ENCODE measurements at regions not wholly inside any gene's neighbourhood (a gene's known extent, or its start where the extent isn't known, plus 50 kb on each side); places are given as distances from the start of the nearest gene placed in this dataset.

DNA sequence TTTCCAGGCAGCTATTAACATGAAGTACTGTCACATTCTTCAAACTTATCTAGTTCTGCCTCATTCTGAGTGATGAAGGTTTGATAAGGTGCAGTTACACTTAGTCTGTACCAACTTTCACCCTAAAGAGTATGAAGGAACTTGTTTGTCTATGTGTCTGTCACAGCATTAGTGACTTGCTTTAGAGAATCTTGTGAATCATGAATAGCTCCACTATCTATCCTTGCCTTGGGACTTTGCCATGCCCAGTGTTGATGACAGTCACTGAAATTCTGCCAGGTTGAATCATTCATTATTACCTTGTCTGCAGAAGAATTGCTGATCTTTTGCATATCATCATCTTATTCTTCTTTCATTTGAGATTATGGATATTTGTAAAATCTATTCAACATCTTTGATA lies 50.9 kb upstream of the A1CF start:
- DNase-seq (ENCODE audit: low spot score): no peak

DNA sequence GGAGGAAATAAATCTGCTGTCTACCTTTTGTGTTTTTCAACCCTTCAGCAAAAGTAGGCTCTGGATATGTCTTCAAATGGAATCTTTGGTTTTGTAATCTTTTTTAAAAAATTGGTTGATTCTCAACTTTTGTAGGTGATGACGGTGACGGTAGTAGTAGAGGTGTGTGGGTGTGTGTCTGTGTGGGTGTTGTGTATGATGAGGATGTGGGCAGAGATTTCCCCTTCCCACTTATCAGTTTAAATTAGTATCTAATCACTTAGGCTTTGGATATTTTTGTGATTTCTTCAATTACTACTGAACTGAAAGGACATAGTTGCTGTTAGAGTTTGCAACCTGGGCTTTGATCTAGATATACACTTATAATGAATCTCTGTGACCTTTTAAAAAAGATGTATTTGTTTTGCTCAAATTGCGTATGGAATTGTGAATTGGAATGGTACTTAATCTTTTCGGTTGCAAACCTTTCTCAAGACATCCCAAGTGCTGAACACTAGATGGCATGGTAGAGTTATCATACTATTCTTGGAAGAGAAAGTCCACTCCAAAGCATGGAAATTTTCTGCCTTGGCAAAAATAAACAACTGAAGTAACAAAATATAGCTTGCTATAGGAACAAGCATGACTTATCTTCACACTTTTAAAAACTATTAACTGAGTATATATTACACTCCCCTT lies 51.9 kb upstream of the A1CF start:
- peak; percentile 49 for DNase-seq (ENCODE audit: low spot score)

DNA sequence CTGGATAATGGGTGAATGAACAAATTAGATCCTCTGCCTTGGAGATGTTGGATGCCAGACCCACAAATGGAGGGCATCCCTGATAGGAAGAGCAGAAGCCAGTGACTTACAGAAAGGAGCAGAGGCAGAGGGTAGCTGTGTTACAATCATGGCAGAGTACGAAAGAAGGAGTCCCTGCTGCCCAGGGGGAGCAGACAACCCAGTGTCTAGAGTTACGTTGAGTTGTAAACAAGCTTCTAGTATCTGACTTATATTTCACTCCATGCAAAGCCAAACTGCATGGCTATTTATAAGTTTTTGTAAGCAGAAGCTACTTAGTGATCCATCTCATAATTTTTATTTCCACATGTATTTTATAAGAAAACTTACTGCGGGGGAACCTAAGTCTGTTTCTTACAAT lies 56.2 kb upstream of the A1CF start:
- DNase-seq (ENCODE audit: low spot score): no peak

DNA sequence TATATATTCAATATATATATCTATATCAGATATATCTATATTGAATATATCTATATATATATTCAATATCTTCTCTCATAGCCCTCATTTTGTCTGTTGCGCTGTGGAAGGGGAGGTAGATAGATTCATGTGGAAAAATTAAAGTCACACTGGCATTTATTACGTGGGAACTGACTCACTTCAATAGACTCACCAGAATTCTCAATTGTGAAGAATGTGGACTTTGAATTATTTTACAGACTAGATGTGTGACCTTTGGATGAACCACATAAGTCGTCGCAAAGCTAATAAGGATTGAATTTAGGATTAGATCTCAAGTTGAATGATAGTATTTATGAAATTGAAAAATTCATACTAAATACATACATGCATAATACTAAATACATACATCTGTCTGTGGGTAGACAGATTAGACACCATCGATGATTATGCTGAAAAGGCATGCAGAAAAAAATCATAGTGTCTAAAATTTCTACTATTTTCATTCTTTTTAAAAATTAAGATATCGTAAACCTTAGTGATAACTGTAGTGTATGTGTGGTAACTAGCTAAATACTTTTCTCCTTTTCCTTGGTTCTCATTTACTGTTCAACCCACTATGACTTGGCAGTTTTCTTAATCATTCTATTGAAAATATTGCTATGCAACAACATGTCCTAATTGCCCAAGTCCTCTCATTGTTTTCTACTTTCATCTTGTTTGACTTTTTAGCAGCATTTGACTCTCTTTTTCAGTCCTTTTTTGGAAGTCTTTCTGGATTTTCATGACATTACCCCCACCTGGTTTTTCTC lies 61.8 kb upstream of the A1CF start:
- DNase-seq (ENCODE audit: low spot score): no peak

DNA sequence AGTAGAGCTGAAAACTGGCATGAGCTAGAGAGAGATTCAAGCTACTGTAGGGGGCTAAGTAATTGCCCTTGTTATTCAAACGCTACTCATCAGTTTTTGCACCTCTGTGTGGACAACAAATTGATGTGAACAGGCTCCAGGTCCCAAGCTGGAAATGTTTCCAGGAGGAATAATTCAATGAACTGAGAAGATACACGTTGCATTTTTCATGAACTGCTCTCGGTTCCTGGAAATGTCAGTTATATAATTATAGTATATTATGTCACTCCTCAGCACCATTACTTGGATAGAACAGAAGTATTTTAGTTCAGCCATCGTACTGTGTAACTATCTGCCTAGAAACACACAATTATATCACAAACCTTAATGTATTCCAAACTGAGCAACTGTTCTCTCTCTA lies 65.9 kb upstream of the A1CF start:
- no peak for DNase-seq (ENCODE audit: low spot score)

DNA sequence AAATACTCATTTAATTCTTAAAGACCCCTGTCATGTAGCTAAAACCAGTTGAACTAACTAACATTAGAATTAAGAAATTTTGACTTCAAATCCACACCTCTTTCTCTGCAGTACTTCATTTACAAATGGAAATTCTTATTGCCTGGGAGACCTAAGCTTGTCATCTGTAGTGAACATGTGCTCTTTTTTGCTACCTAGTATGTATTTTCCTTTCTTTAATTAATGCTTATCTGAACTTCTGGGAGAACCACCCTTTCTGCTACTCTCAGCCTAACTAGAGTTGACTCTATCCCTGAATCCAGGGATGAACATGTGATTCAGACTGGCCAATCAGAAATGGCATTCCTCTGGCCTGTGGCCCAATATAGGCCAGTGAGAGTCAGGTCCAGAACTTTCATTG lies 75.9 kb upstream of the A1CF start:
- no peak for DNase-seq (ENCODE audit: low spot score)

DNA sequence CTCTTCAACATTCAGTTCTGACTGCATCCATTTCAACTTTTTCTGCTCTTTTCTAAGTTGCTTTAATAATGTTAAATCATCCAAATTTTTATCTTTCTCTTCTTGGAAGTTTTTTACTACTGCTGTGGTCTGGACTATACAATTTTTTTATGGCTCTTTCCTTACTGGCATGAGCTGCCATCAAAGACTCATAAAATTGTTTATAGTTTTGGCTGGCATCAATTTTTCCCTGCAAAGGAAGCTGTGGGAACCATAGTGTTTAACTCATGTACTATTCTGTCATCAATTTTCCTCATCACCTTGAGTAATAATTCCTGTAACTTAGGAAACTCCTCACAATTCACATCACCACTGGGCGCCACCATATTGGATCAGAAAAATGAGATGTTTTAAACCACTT lies 77.6 kb upstream of the A1CF start:
- no peak for DNase-seq (ENCODE audit: low spot score)

DNA sequence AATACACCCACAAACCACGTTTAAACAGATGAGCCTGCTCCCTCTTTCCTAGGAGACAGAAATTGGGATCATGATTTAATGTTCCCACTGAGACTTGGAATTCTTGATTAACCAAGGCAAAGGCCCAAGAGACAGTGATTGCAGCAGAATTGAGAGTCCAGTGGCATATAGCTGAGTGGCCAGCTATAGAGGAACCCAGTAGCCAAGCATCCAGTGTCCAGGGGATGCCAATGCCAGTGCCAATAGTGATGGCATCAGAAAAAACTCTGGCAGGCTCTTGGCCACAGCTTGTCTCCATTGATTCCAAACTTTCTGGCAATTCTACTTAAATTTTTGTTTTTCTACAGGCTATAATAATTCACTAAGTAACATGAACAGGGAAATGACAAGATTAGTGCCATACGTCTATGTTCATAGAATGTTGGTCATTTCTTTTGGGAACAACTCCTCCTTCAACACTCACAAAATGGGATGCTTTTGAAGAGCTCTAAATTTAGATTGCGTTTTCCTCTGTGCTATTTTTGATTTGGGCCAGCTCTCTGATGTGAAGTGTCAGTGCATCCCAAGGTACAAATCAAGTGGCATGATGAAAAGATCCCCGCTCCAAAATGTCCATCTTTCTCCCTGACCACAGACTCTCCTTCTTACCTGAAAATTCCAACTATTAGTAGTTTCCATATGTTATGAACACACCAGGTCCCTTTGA lies 83.1 kb upstream of the A1CF start:
- no peak for DNase-seq (ENCODE audit: low spot score)

DNA sequence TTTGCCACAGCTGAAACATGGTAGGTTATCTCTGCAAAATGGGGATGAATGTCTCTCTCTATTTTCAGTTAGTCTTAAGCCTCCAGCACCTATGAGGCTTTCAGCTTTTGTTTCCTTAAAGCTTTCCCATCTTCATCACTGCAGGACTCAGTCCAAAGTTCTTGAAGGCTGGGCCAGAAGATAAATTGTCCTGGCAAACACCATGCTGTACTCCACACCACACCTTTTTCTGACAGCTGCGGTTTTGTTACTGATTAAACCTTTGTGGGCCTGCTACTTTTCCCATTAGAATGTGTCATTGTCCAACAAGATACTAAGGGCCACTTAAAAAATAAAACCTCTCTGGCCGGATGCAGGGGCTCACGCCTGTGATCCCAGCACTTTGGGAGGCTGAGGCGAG lies 87.2 kb upstream of the A1CF start:
- DNase-seq (ENCODE audit: low spot score): no peak

DNA sequence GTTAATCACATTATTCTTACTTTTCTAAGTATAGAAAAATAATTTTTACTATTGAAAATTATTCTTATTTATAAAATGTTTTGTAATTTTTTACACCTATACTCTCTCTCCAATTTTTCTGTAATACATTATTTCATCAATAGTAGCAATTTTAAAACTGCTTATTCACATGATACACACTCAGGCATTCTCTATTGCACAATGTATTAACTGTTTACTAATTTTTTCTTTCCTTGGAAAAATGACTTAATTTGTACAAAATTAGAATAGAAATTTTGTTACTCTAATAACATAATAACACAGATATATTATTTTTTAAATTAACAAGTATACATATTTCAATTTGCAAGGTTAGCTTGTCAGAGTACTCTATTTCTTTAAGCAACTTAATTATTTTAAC lies 92.9 kb upstream of the PRKG1 start:
- DNase-seq (ENCODE audit: low spot score): no peak

DNA sequence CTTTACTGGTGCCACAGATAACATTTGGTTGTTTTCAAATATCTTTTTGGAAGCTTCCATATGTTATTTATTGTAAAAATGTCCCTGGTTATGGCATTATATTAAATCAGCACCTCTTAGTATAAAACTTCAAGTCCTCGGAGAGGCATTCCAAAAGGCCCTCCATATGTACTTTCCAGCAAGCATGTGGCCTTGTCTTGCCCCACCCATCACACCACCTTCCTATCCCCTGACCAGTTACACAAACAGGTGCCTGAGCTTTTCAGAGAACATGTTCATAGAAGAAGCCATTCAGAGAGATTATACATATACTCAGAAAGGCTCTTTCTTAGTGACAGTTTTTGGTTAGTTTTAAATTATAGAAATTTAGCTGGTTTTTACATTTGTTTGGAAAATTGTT lies 92.4 kb upstream of the PRKG1 start:
- no peak for DNase-seq (ENCODE audit: low spot score)

DNA sequence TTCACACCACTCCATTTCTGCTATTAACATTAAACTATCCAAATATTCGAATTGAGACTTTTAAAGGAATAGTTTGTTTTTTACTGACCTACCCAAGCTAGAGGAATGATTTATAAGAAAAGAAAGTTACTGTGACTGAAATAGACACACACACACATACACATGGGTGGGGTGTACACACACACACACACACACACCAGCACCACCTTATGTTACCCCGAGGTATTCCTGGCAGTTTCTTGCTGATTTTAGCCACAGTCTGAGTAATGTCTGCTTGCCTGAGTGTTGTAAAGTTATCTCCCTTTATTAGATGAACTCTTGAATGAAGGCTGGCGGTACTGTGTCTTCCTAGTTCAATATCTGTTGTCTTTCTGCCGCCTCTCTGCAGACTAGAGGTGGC lies 91.3 kb upstream of the PRKG1 start:
- DNase-seq (ENCODE audit: low spot score): no peak

DNA sequence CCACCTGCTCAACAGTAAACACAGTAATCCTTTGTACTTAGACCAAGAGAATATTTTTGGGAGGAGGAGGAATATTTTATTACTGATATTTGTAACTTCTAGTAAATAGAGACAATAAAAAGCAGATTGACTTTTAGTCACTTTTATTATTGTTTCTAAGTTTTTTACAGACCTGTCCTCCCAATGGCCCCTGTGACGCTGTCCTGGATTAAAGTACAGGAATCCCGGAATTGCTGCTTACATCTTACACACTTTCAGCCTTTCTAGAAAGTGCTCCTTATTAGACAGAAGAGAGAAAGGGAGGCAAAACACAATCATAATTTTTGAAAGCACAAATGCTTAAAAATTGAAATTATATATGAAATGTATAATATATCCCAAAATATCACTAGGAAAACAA lies 86.4 kb upstream of the PRKG1 start:
- DNase-seq (ENCODE audit: low spot score): no peak

DNA sequence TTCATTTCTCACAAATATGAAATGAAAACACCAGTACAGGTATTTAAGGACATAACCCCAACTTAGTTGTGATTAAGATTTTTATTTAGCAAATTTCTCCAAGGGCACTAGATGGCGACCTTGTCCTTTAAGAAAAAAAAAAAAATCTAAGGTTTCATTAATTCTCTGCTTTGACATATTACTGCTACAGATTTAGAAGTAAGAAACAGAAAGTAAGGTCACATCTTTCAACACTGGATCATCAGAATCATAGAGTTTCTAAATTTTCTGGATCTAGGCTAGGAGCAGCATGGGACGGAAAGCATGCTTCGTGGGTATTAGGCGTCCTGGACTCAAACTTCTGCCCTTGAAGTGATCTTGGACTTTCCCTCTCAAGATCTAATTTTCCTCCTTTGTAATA lies 85.5 kb upstream of the PRKG1 start:
- DNase-seq (ENCODE audit: low spot score): no peak

DNA sequence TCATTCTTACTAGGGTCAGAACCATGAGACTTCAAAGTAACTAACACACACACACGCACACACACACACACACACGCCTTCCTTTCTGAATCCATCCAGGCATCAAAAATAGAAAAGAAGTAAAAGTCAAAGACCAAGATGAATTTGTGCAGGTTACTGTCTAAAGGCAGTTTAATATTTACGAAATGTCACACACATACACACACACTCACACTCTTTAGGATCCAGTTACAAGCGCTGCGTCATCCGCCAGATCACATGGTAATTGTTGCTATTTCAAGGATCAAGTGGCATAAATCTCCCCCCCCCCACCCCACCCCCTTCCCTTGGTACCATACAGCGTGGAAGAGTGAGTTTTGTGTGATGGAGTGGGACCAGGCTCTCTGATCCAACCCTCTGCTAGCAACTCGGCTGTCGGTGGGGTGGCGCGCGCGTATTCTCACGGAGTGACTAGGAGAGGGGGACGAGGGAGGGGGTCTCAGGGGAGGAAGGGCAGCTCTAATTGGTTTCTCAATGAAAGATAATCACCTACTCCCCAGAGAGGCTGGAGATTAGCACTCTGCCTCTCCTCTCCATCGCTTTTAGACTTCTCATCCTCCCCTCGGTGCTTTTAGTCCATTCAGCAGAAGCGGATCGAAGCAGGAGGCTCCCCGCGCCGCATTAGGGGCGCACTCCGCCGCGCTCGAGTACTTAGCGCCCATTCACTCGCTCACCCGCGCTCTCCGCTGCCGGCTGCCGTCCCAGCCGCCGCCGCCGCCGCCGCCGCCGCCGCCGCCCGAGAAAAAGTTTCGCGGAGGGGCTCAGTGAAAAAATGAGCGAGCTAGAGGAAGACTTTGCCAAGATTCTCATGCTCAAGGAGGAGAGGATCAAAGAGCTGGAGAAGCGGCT lies 83.5 kb upstream of the PRKG1 start:
- DNase-seq (ENCODE audit: low spot score): peak; percentile 79

DNA sequence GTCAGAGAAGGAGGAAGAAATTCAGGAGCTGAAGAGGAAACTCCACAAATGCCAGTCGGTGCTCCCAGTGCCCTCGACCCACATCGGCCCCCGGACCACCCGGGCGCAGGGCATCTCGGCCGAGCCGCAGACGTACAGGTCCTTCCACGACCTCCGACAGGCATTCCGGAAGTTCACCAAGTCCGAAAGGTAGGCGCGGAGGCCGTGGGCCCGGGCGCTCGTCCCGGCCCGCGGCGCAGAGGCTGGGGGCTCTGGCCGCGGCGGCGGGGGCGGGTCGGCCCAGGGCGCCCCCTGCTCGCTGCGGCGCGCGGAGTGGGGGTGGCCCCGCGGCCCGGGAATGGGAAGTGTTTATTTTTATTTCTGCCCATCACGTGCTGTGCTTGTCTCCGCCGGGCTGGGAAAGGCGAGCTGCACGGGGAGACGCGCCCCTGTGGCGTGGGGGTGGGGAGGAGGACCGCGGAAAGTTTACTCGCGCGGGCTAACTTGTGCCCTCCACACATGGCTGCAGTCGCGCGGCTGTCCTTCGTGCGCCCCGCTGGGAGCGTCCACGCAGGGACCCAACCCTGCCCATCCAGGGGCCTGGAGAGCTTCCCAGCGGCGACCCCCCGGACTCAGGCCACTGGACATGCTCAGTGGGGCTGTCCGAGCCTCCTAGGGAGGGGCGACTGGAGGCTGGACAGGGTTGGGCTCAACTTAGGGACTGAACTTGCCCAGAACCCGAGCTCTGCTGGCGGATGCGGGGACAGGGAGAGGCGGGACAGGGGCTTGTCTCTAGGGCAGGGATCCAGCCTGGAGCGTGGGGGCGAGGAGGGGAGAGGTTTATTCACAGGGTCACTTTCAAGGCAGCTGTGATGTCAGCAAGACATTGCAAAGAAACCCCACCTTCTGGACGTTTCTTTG lies 82.6 kb upstream of the PRKG1 start:
- no peak for DNase-seq (ENCODE audit: low spot score)

DNA sequence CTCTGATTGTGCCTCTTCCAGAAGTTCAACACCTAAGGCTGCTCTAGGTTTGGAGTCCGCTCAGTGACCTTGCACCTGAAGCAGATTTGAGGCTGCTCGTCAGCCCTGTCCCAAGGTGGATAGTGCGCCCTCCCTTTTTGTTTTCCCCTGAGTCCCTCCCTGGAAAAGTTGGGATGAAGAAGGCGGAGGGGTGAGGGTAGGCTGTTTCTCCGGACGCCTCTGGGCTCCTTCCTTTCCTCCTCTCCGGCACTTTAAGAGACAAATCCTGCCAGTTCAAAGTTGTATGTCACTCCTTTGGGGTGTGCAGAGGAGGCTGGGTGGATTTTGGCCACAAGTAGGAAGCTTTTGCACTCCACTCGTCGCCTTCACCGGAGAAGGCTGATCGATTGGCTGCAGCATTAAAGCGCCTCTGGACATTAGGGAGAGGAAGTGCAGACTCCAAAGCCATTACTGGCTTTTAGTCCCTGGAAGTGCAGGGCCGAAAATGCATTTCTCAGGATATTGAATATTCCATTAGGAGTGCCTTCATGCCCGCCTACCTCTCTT lies 81.9 kb upstream of the PRKG1 start:
- no peak for DNase-seq (ENCODE audit: low spot score)

DNA sequence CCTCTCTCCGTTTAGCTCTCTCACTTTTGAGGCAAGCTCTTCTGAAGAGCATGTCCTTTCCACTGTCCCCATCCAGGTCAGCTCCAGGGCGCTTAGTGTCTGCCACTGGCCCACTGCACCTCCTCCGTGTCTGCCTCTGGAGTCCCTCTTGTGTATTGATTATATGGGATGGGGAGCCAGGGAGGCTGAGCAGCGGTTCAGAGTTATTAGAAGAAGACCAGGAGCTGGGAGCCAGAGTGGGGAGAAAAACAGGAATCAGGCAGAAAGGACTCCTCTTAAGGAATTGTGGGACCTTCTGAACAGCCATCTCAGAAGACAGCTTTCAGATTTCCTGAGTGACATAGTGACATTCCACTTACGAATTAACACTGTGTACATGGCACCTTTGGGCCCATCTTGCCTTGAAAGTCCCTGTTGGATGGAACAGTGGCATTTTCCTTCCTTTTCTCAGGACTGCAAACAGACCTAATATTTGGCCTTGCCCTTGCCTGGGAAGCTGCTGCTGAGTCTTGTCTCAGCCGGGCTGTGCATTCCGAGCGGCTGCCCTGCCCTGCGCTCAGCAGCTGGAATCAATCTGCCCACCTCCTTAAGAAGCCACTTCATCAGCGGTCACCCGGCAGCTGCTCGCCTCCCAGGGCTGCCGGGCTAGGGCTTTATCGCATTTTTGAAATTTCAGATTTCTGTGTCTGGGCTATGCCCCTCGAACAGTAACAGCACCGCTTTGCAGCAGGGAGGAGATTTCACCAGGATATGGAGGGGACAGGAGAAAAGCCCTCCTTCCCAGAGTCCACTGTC lies 81.1 kb upstream of the PRKG1 start:
- DNase-seq (ENCODE audit: low spot score): no peak

DNA sequence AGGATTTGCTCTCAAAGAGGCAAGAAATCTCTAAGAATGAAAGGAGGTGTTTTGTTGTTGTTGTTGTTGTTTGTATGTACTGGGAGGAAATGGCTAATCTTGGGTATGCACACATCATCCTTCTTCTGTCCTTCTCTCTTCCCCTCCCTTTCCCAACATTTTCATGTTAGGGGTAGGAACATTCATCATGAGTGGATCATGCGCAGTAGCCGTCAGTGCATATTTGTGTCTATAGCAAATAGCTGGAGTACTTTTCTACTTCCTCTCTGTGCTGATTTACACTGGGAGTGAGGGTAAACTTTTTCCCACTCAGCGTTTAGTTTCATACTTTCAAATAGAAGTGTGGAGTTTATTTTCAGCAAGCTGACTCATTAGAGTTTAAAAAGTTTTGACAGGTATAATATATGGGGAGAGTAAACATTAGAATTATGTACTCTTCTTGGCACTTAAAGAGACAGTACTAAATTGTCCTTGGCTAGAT lies 80.5 kb upstream of the PRKG1 start:
- no peak for DNase-seq (ENCODE audit: low spot score)

DNA sequence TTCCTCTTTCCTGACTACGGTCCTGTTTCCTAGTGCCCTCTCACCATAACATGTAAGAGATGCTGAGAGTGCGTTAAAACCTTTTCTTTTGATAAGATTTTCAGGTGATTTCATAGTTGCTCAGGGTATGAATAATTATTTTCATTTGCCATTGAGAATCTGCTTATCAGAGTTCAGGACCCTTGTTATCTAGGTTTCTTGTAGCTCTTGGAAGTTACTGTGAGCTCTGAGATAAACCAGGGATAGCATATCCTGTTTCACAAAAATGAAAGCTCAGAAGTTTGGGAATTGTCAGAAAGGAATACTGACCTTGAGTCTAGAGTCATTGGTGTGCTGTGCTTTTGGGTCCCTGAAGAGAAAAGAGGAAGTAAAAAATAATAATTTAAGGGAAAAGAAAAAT lies 76.8 kb upstream of the PRKG1 start:
- no peak for DNase-seq (ENCODE audit: low spot score)

Data from H4 (cell line).